ENCODE measurements at regions not wholly inside any gene's neighbourhood (a gene's known extent, or its start where the extent isn't known, plus 50 kb on each side); places are given as distances from the start of the nearest gene placed in this dataset.

DNA sequence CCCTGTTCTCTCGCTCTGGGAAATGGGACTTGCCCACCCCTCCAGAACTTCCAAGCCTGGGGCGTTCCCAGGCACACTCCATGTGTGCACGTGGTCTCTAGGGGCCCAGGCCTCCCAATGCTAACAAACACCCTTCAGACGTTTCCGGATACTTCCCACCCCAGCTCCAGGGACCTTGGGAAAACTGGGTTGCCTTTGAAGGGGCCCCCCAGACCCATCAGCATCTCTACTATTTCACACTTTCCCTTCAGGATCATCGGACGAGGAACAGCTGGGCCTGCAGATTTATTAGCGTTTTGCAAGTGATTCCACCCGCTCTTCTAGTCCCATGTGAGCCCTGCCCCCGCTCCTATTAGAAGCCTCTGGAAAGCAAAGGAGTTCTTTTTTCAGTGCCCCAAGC, 63.2 kb downstream of the MAGEF1 start:
- TF ChIP-seq, protein P1, sequence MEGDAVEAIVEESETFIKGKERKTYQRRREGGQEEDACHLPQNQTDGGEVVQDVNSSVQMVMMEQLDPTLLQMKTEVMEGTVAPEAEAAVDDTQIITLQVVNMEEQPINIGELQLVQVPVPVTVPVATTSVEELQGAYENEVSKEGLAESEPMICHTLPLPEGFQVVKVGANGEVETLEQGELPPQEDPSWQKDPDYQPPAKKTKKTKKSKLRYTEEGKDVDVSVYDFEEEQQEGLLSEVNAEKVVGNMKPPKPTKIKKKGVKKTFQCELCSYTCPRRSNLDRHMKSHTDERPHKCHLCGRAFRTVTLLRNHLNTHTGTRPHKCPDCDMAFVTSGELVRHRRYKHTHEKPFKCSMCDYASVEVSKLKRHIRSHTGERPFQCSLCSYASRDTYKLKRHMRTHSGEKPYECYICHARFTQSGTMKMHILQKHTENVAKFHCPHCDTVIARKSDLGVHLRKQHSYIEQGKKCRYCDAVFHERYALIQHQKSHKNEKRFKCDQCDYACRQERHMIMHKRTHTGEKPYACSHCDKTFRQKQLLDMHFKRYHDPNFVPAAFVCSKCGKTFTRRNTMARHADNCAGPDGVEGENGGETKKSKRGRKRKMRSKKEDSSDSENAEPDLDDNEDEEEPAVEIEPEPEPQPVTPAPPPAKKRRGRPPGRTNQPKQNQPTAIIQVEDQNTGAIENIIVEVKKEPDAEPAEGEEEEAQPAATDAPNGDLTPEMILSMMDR (conservative IDR thresholded peaks at IDR 0.05): no peak
- no peak for TF ChIP-seq EZH2 (IDR thresholded peaks at IDR 0.05; ENCODE audit: low read depth)
